PFSK-1 (cell line): ENCODE measurements at regions not wholly inside any gene's neighbourhood (a gene's known extent, or its start where the extent isn't known, plus 50 kb on each side); places are given as distances from the start of the nearest gene placed in this dataset.

Source experiments
- FOXP2 ChIP-seq: optimal IDR thresholded peaks from 2 replicates; pipeline ENCODE3; 2011; ENCODE audit warnings: borderline replicate concordance, control low read depth, inconsistent platforms; ENCODE audit not compliant: insufficient read depth; ENCODE audit errors: extremely low read length, extremely low read depth
- POLR2AphosphoS5 ChIP-seq: IDR thresholded peaks from 2 replicates; pipeline ENCODE4 v1.6.1; 2012; ENCODE audit warnings: low read depth, mild to moderate bottlenecking, control low read depth, low read length, moderate library complexity
- SIN3A ChIP-seq: IDR thresholded peaks from 2 replicates; pipeline ENCODE4 v1.6.1; 2012; ENCODE audit warnings: mild to moderate bottlenecking, low read length, moderate library complexity, borderline replicate concordance; ENCODE audit not compliant: insufficient read depth
- TAF1 ChIP-seq: IDR thresholded peaks from 2 replicates; pipeline ENCODE4 v1.6.1; 2012; ENCODE audit warnings: low read length, control low read depth, borderline replicate concordance; ENCODE audit not compliant: insufficient read depth
- TF ChIP-seq, protein P1 (sequence below), 2 experiments: IDR thresholded peaks; 2 replicates each; pipeline versions ENCODE4 v1.6.1 to v1.8.0; 2011 to 2012; ENCODE audit warnings: low read depth in 2 of 2, low read length in 2 of 2, control low read depth in 1 of 2, inconsistent platforms in 1 of 2, mild to moderate bottlenecking in 1 of 2, moderate library complexity in 1 of 2; ENCODE audit not compliant: insufficient read depth in 1 of 2

DNA sequence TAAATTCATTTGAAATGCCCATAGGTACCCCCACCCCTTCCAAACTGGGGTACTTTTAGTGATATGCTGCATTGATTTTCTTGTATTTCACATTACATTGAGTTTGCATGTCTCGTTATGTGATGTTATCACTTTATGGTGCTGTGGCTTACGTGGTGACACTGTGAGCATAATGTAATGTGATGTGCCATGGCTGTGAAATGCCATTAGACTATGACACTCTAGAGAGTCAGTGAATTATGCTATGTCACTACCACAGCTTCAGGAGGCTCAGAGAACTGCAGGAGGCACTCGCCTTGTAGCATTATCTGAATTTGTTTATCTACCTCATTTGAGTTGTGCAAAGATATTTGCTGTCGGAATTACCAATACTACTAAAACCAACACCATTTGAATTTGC lies 590.1 kb upstream of the SLC10A2 start:
- TF ChIP-seq, protein P1, sequence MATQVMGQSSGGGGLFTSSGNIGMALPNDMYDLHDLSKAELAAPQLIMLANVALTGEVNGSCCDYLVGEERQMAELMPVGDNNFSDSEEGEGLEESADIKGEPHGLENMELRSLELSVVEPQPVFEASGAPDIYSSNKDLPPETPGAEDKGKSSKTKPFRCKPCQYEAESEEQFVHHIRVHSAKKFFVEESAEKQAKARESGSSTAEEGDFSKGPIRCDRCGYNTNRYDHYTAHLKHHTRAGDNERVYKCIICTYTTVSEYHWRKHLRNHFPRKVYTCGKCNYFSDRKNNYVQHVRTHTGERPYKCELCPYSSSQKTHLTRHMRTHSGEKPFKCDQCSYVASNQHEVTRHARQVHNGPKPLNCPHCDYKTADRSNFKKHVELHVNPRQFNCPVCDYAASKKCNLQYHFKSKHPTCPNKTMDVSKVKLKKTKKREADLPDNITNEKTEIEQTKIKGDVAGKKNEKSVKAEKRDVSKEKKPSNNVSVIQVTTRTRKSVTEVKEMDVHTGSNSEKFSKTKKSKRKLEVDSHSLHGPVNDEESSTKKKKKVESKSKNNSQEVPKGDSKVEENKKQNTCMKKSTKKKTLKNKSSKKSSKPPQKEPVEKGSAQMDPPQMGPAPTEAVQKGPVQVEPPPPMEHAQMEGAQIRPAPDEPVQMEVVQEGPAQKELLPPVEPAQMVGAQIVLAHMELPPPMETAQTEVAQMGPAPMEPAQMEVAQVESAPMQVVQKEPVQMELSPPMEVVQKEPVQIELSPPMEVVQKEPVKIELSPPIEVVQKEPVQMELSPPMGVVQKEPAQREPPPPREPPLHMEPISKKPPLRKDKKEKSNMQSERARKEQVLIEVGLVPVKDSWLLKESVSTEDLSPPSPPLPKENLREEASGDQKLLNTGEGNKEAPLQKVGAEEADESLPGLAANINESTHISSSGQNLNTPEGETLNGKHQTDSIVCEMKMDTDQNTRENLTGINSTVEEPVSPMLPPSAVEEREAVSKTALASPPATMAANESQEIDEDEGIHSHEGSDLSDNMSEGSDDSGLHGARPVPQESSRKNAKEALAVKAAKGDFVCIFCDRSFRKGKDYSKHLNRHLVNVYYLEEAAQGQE (IDR thresholded peaks at IDR 0.05; ENCODE audit: insufficient read depth in 1 of 2, low read depth in 2 of 2, low read length in 2 of 2) = no peak
- TF ChIP-seq TAF1 = no peak
- no peak for TF ChIP-seq SIN3A
- TF ChIP-seq POLR2AphosphoS5 = no peak
- TF ChIP-seq FOXP2 = no peak
